GM19240 (cell line): ENCODE measurements at regions not wholly inside any gene's neighbourhood (a gene's known extent, or its start where the extent isn't known, plus 50 kb on each side); places are given as distances from the start of the nearest gene placed in this dataset.

Experiments used
- DNase-seq: peaks from one replicate; pipeline ENCODE4 v3.0.0; 2011; ENCODE audit warnings: low spot score; ENCODE audit not compliant: insufficient read length

DNA sequence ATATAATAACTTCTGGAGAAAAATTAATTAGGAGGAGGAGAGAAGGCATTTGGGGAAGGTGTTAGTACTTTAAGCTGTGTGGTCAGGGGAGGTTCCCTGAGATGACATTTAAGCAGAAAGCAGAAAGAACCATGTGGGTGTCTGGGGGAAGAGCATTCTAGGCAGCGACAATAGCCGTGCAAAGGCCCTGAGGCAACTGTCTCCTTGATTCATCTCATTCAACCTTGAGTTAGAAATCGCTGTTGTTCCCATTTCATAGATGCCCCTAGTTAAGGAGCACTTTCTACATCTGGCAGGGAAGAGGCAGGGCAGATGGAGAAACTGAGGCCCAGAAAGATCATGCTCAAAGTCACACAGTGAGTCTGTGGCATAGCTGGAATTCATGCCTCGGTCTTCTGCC lies 108.6 kb upstream of the RUNX3 start:
- no peak for DNase-seq

- peak; percentile 79 for DNase-seq
Measured at GRCh38 chr1:25037174-25038074, 107.3 kb upstream of the RUNX3 start.

- DNase-seq: no peak
Measured at GRCh38 chr1:25036117-25036546, 106.1 kb upstream of the RUNX3 start.

GRCh38 chr1:25035523-25036116 lies 105.5 kb upstream of the RUNX3 start:
- DNase-seq: no peak

DNA sequence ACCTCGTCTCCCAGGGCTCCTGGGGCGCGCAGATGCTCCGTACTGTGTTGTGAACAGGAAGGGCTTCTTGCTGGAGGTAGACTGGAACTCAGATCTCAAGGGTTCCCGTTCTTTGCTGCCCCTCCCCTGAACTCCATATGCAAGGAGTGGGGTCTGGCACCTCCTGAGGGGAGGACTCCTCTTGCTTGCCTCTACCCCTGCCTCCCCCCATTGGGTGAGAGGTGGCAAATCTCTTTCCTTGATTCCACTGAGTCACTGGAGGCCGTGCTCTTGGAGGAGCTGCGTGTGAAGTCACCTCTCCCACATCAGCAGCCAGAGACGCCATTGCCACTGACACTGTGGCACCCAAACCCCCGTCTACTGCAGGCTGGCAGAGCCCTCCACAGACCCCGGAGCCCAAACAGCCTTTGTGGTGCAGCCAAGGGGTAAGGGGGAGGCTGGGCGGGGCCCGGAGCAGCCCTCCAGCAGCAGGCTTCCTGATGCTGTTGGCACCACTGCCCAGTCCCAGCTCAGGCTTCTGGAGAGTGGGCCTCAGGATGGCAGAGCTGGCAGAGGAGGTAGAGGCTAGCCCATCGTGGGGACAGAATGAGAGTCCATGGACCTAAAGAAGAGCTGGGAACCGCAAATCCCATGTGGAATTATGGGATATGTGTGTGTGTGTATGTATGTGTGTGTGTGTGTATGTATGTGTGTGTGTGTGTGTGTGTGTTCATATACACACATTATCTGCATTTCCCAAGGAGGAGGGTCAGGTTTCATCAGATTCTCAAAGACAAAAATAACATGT lies 104.9 kb upstream of the RUNX3 start:
- no peak for DNase-seq

- DNase-seq: no peak
Measured at GRCh38 chr1:25033828-25034705, 104.0 kb upstream of the RUNX3 start.

DNA sequence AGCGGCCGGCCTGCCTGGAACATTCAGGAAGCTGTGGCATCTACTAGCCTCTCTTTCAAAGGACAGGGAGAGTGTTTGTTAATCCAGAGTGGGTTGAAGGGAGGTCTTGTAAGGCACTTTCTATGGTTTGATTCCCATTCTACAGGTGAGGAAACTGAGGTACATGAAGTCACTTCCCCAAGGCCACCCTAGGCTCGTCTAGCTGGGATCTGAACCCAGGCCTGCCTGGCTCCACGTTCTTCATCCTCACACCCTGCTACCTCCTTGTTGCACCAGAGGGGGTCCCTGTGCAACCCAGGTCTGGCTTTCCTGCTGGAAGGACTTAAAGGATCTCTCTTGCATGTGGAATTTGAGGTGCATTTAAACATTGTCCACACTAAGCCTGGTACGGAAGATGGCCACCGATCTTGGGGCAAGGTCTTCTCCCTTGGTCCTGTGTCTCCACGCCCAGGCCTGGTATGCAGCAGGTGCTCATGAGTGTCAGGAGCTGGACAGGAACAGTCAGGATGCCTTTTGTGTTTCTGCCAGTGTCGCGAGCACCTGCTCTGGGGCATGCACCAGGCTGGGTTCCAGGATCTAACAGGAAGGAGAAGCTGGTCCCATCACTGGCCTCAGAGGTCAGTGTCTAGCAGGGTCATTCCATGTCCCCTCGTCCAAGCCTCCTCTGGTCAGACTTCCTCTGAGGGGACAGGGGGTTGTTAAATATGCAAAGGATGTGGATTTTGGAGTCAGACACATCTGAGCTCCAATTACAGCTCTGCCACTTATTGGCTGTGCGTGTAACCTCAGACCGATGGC lies 103.2 kb upstream of the RUNX3 start:
- no peak for DNase-seq

- peak; percentile 58 for DNase-seq
Measured at GRCh38 chr1:25031966-25032667, 102.0 kb upstream of the RUNX3 start.

DNA sequence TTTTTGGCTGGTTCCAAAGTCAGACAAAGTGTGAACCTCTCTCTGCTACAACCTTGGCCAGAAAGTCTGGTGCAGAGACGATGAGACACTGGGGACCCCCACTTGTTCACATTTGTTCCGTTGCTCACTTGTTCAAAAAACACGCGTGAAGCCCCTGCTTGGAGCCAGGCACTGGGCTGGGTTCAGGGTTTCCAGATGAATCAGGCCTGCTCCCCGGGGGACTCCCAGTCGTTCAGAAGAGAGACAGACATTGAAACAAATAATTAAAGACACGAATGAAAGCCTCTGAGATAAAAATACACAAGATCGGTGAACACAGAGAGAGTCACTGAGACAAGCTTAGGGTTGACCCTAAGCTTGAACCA lies 101.5 kb upstream of the RUNX3 start:
- no peak for DNase-seq

GRCh38 chr1:25030674-25031589 lies 100.9 kb upstream of the RUNX3 start:
- peak; percentile 58 for DNase-seq

DNA sequence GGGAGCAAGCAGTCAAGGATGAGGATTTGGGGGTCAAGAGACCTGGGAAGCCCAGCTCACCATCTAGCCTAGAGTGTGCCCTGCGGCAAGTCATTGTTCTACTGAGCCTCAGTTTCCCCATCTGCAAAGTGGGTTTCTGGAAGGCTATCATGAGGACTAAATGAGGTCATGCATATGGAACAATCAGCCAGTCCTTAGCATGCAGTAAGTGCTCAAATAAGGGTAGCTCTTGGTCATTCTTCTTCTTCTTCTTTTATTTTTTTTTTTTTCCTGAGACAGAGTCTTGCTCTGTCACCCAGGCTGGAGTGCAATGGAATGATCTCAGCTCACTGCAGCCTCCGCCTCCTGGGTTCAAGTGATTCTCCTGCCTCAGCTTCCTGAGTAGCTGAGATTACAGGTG lies 99.9 kb upstream of the RUNX3 start:
- DNase-seq: no peak

DNA sequence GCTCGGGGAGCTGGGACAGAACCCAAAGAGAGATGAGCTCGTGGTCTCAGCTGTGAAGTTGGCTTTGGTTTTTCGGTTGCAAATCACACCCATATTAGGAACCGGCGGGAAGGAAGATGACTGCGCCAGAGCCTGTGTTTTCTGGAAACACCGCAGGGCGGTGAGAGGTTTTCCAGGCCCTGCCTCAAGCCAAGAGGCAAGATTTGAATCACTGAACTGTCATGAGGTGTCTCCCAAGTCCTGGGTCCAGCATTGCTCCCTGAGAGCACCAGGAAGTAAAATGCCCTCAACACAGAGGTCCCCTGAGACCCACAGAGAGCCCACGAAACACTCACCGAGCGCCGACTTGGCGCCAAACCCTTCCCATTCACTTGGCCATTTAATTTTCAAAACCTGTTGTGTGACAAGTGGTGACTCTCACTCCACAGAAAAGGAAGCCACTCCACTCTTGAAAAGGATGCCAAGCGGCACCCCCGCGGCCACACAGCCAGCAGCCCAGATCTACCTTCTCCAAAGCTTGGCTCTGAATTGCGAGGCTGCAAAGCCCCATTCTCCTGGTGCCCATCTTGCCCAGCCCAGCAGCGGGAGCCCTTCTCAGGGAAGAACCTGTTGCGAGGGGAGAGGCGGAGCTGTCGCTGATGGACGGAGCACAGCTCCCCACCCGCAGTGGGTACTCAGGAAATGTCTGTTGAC lies 99.0 kb upstream of the RUNX3 start:
- no peak for DNase-seq

- no peak for DNase-seq
Measured at GRCh38 chr1:25028587-25028906, 98.5 kb upstream of the RUNX3 start.

GRCh38 chr1:25027822-25028586 lies 97.9 kb upstream of the RUNX3 start:
- no peak for DNase-seq

DNA sequence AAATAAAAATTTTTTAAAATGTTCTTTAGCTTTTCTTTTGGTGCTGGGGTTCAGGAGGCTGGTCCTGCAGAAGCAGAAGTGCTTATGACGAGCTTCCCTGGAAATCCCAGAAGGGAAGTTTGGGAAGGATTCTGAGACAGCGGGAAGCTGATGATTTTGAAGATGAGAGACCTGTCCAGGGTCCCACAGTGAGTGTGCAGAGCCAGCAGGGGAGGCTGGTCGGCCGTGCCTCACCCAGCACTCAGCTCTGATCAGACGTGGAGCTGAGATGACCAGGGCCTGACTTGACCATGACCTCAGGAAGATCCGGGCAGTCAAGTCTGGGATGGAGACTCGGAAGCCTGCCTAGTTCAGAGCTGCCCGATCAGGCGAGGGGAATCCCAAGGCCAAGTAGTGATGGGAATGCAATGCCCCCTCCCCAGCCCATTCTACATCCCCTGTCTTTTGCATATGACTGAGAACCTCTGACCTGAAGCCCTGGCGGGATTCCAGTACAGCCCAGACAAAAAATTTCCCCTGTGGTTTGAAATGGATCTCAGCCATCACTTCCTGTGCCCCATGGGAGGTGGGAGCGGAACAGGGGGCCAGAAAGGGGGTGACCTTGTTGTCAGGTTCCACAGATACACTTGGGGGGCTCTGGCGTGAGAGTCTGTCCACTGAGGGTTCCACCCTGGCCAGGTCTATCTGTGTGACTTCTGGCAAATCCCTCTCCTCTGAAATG lies 96.8 kb upstream of the RUNX3 start:
- DNase-seq: no peak

- no peak for DNase-seq
Measured at GRCh38 chr1:25026304-25026703, 96.2 kb upstream of the RUNX3 start.
